NCI-H748 (cell line): ENCODE measurements at regions not wholly inside any gene's neighbourhood (a gene's known extent, or its start where the extent isn't known, plus 50 kb on each side); places are given as distances from the start of the nearest gene placed in this dataset.
"Not testable (repeated sequence)": the region's sequence is repeated elsewhere in the genome, so short reads cannot be mapped to it uniquely, and the experiment has no call there.

Experiments used
- DNase-seq: peaks from one replicate; lab custom pipeline; 2025; ENCODE audit not compliant: unreplicated experiment; lab: John Stamatoyannopoulos, UW

GRCh38 chr2:39932198-39932597 is 153.1 kb upstream of the THUMPD2 start:
- DNase-seq = no peak

- DNase-seq = no peak
Observed at GRCh38 chr2:39930175-39930917, 151.3 kb upstream of the THUMPD2 start.

- DNase-seq = no peak
Observed at GRCh38 chr2:39929531-39929930, 150.5 kb upstream of the THUMPD2 start.

GRCh38 chr2:39925312-39925711 is 146.3 kb upstream of the THUMPD2 start:
- no peak for DNase-seq

GRCh38 chr2:39923455-39923854 is 144.4 kb upstream of the THUMPD2 start:
- no peak for DNase-seq

GRCh38 chr2:39922679-39923405 is 143.8 kb upstream of the THUMPD2 start:
- no peak for DNase-seq

- DNase-seq = no peak
Observed at GRCh38 chr2:39920307-39920801, 141.3 kb upstream of the THUMPD2 start.

GRCh38 chr2:39919511-39920306 is 140.7 kb upstream of the THUMPD2 start:
- no peak for DNase-seq

- no peak for DNase-seq
Observed at GRCh38 chr2:39918886-39919285, 139.8 kb upstream of the THUMPD2 start.

GRCh38 chr2:39917371-39917770 is 138.3 kb upstream of the THUMPD2 start:
- DNase-seq = not testable (repeated sequence)

- DNase-seq = no peak
Observed at GRCh38 chr2:39914949-39915348, 135.9 kb upstream of the THUMPD2 start.

- peak; percentile 66 for DNase-seq
Observed at GRCh38 chr2:39913648-39914461, 134.8 kb upstream of the THUMPD2 start.

GRCh38 chr2:39902103-39902502 is 123.0 kb upstream of the THUMPD2 start:
- DNase-seq = no peak

GRCh38 chr2:39898934-39899333 is 119.9 kb upstream of the THUMPD2 start:
- DNase-seq = no peak

GRCh38 chr2:39897273-39897672 is 118.2 kb upstream of the THUMPD2 start:
- no peak for DNase-seq

GRCh38 chr2:39894082-39894481 is 115.0 kb upstream of the THUMPD2 start:
- no peak for DNase-seq

GRCh38 chr2:39893616-39894015 is 114.6 kb upstream of the THUMPD2 start:
- no peak for DNase-seq

GRCh38 chr2:39881948-39882347 is 102.9 kb upstream of the THUMPD2 start:
- no peak for DNase-seq

- DNase-seq = no peak
Observed at GRCh38 chr2:39881494-39881893, 102.4 kb upstream of the THUMPD2 start.

GRCh38 chr2:39879001-39879400 is 99.9 kb upstream of the THUMPD2 start:
- not testable (repeated sequence) for DNase-seq

GRCh38 chr2:39875914-39876267 is 96.8 kb upstream of the THUMPD2 start:
- no peak for DNase-seq
